ENCODE measurements at regions not wholly inside any gene's neighbourhood (a gene's known extent, or its start where the extent isn't known, plus 50 kb on each side); places are given as distances from the start of the nearest gene placed in this dataset.

DNA sequence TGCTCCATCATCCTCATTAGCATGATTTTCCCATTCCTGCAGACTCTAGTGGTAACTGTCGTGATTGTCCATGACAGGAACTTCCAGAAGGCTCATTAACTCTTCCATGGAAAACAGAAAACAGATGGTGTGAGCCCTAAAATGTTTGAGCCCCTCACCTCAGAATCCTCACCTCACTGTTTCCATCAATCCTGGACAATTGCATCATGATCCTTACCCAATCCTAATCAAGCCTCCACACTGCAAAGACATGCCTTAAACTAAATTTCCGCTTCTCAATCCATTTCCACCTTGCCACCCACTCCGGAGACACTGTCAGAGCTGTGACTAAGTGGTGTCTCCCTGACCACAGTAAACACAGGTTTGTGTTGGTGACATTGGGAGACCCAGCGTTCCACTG is 311.0 kb upstream of the JARID2 start:
- Histone ChIP-seq H3K4me3 (replicated peaks; ENCODE audit: insufficient read depth, low read length) (no peak overlapping the region), H3K27me3 (ENCODE audit: insufficient read depth, poor library complexity, severe bottlenecking) (no peaks in the 10 kb centered on the region), H3K27ac (replicated peaks) (no peak overlapping the region)
- no peak for DNase-seq (ENCODE audit: low read depth in 1 of 2, low spot score in 1 of 2)
- no peak for TF ChIP-seq GABPA (IDR thresholded peaks at IDR 0.05; ENCODE audit: low read depth)

DNA sequence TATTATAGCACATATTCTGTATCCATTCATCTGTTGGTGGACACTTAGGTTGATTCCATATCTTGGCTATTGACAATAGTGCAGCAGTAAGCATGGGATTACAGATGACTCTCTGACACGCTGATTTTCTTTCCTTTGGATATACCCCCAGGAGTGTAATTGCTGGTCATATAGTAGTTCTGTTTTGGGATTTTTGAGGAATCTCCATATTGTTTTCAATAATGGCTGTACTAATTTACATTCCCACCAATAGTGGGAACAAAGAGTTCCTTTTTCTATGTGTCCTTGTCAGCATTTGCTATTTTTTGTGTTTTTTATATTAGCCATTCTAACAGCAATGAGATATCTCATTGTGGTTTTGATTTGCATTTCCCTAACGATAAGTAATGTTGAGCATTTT is 309.0 kb upstream of the JARID2 start:
- Histone ChIP-seq H3K27me3 (ENCODE audit: insufficient read depth, poor library complexity, severe bottlenecking) (no peaks in the 10 kb centered on the region), H3K27ac (replicated peaks) (no peak overlapping the region)
- no peak for TF ChIP-seq SPI1 (IDR thresholded peaks at IDR 0.05; ENCODE audit: borderline replicate concordance, low read depth)
- no peak for TF ChIP-seq GABPA (IDR thresholded peaks at IDR 0.05; ENCODE audit: low read depth)
- TF ChIP-seq POLR2AphosphoS5 (IDR thresholded peaks at IDR 0.05; ENCODE audit: low read depth): no peak
- TF ChIP-seq, protein P1, sequence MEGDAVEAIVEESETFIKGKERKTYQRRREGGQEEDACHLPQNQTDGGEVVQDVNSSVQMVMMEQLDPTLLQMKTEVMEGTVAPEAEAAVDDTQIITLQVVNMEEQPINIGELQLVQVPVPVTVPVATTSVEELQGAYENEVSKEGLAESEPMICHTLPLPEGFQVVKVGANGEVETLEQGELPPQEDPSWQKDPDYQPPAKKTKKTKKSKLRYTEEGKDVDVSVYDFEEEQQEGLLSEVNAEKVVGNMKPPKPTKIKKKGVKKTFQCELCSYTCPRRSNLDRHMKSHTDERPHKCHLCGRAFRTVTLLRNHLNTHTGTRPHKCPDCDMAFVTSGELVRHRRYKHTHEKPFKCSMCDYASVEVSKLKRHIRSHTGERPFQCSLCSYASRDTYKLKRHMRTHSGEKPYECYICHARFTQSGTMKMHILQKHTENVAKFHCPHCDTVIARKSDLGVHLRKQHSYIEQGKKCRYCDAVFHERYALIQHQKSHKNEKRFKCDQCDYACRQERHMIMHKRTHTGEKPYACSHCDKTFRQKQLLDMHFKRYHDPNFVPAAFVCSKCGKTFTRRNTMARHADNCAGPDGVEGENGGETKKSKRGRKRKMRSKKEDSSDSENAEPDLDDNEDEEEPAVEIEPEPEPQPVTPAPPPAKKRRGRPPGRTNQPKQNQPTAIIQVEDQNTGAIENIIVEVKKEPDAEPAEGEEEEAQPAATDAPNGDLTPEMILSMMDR (IDR thresholded peaks at IDR 0.05; ENCODE audit: insufficient read depth, low read length): no peak
- TF ChIP-seq REST (IDR thresholded peaks at IDR 0.05; ENCODE audit: insufficient replicate concordance, low read depth): no peak

GRCh38 chr6:14943116-14943515 is 302.8 kb upstream of the JARID2 start:
- no peak for DNase-seq (ENCODE audit: low read depth in 1 of 2, low spot score in 1 of 2)
- H3K4me3 ChIP-seq (replicated peaks; ENCODE audit: insufficient read depth, low read length): no peak overlapping the region
- no peak for TF ChIP-seq REST (IDR thresholded peaks at IDR 0.05; ENCODE audit: insufficient replicate concordance, low read depth)
- TF ChIP-seq, protein P1 (IDR thresholded peaks at IDR 0.05; ENCODE audit: insufficient read depth, low read length): no peak
- TF ChIP-seq SPI1 (IDR thresholded peaks at IDR 0.05; ENCODE audit: borderline replicate concordance, low read depth): no peak
- TF ChIP-seq POLR2AphosphoS5 (IDR thresholded peaks at IDR 0.05; ENCODE audit: low read depth): no peak
- TF ChIP-seq GABPA (IDR thresholded peaks at IDR 0.05; ENCODE audit: low read depth): no peak
- no peak overlapping the region for H3K27ac ChIP-seq (replicated peaks)
- H3K27me3 ChIP-seq (ENCODE audit: insufficient read depth, poor library complexity, severe bottlenecking): no peaks in the 10 kb centered on the region

More for the DNA sequence above, 309.0 kb upstream of the JARID2 start:
- no peak for DNase-seq (ENCODE audit: low read depth in 1 of 2, low spot score in 1 of 2)
- H3K4me3 ChIP-seq (replicated peaks; ENCODE audit: insufficient read depth, low read length): no peak overlapping the region

- DNase-seq (ENCODE audit: low read depth in 1 of 2, low spot score in 1 of 2): no peak
- Histone ChIP-seq H3K27ac (replicated peaks) (no peak overlapping the region), H3K27me3 (ENCODE audit: insufficient read depth, poor library complexity, severe bottlenecking) (no peaks in the 10 kb centered on the region), H3K4me3 (replicated peaks; ENCODE audit: insufficient read depth, low read length) (no peak overlapping the region)
- TF ChIP-seq, protein P1 (IDR thresholded peaks at IDR 0.05; ENCODE audit: insufficient read depth, low read length): no peak
- TF ChIP-seq GABPA (IDR thresholded peaks at IDR 0.05; ENCODE audit: low read depth) (no peak), POLR2AphosphoS5 (IDR thresholded peaks at IDR 0.05; ENCODE audit: low read depth) (no peak), REST (IDR thresholded peaks at IDR 0.05; ENCODE audit: insufficient replicate concordance, low read depth) (no peak), SPI1 (IDR thresholded peaks at IDR 0.05; ENCODE audit: borderline replicate concordance, low read depth) (no peak)
Measured at GRCh38 chr6:14944593-14944992, 301.3 kb upstream of the JARID2 start.

Data from HL-60 (cell line).